ENCODE measurements at regions not wholly inside any gene's neighbourhood (a gene's known extent, or its start where the extent isn't known, plus 50 kb on each side); places are given as distances from the start of the nearest gene placed in this dataset.
"Not testable (repeated sequence)": the region's sequence is repeated elsewhere in the genome, so short reads cannot be mapped to it uniquely, and the experiment has no call there.

- DNase-seq, result no peak
These were observed 709.1 kb upstream of the FAM241A start for GRCh38 chr4:111435986-111436744.

- DNase-seq, result no peak
These were observed 703.6 kb upstream of the FAM241A start for GRCh38 chr4:111441687-111442086.

GRCh38 chr4:111444836-111445235 is 700.4 kb upstream of the FAM241A start:
- not testable (repeated sequence) for DNase-seq

GRCh38 chr4:111449657-111450056 is 695.6 kb upstream of the FAM241A start:
- DNase-seq, result no peak

GRCh38 chr4:111450867-111451266 is 694.4 kb upstream of the FAM241A start:
- DNase-seq, result no peak

- DNase-seq, result no peak
These were observed 692.0 kb upstream of the FAM241A start for GRCh38 chr4:111453216-111453615.

- no peak for DNase-seq
These were observed 690.3 kb upstream of the FAM241A start for GRCh38 chr4:111454961-111455360.

GRCh38 chr4:111464251-111465045 is 680.8 kb upstream of the FAM241A start:
- DNase-seq, result no peak

GRCh38 chr4:111466811-111467604 is 678.2 kb upstream of the FAM241A start:
- no peak for DNase-seq

GRCh38 chr4:111475001-111475400 is 670.3 kb upstream of the FAM241A start:
- DNase-seq, result no peak

GRCh38 chr4:111475666-111476065 is 669.6 kb upstream of the FAM241A start:
- DNase-seq, result no peak

- no peak for DNase-seq
These were observed 664.7 kb upstream of the FAM241A start for GRCh38 chr4:111480510-111480909.

- DNase-seq, result no peak
These were observed 661.7 kb upstream of the FAM241A start for GRCh38 chr4:111483375-111484169.

GRCh38 chr4:111492496-111492895 is 652.8 kb upstream of the FAM241A start:
- no peak for DNase-seq

- no peak for DNase-seq
These were observed 650.8 kb upstream of the FAM241A start for GRCh38 chr4:111494471-111494870.

- no peak for DNase-seq
These were observed 650.3 kb upstream of the FAM241A start for GRCh38 chr4:111494971-111495370.

GRCh38 chr4:111499291-111499690 is 646.0 kb upstream of the FAM241A start:
- no peak for DNase-seq

GRCh38 chr4:111499706-111500105 is 645.5 kb upstream of the FAM241A start:
- no peak for DNase-seq

GRCh38 chr4:111500858-111501257 is 644.4 kb upstream of the FAM241A start:
- no peak for DNase-seq

GRCh38 chr4:111501946-111502345 is 643.3 kb upstream of the FAM241A start:
- peak; percentile 15 to 18 for DNase-seq

GRCh38 chr4:111502626-111503025 is 642.6 kb upstream of the FAM241A start:
- no peak for DNase-seq

GRCh38 chr4:111506706-111507105 is 638.5 kb upstream of the FAM241A start:
- DNase-seq, result no peak

GRCh38 chr4:111510535-111510934 is 634.7 kb upstream of the FAM241A start:
- no peak for DNase-seq
